H1 (cell line): ENCODE measurements at regions not wholly inside any gene's neighbourhood (a gene's known extent, or its start where the extent isn't known, plus 50 kb on each side); places are given as distances from the start of the nearest gene placed in this dataset.

Experiments used
- ATF2 ChIP-seq: IDR thresholded peaks from 2 replicates; pipeline ENCODE4 v1.6.1; 2012; ENCODE audit warnings: low read length, inconsistent platforms
- CBX8 ChIP-seq: fragments of 300-800, 300-1000 bp; sonication (generic); IDR thresholded peaks from 2 replicates; pipeline ENCODE4 v1.7.1; 2016; ENCODE audit warnings: low read depth, low read length, borderline replicate concordance
- CREB1 ChIP-seq: IDR thresholded peaks from 2 replicates; pipeline ENCODE4 v1.6.1; 2012; ENCODE audit warnings: inconsistent platforms
- CTCF ChIP-seq, 3 experiments: IDR thresholded peaks; 1 replicate in 2 of 3; 2 replicates in 1 of 3; pipeline versions ENCODE4 v1.5.1 to v1.6.1; 2011; ENCODE audit warnings: low read length in 3 of 3, mild to moderate bottlenecking in 3 of 3, inconsistent platforms in 2 of 3, low read depth in 1 of 3, moderate library complexity in 1 of 3; ENCODE audit not compliant: insufficient read depth in 1 of 3; ENCODE audit errors: control extremely low read depth in 1 of 3
- EZH2 ChIP-seq: fragments of 200-600 bp; sonication (generic); IDR thresholded peaks from 2 replicates; pipeline ENCODE4 v1.7.1; 2012; ENCODE audit warnings: low read depth, mild to moderate bottlenecking, moderate library complexity, low read length, inconsistent platforms; ENCODE audit not compliant: severe bottlenecking
- JUN ChIP-seq: IDR thresholded peaks from 2 replicates; pipeline ENCODE4 v1.6.1; 2011; ENCODE audit warnings: low read depth, mild to moderate bottlenecking, improper control_type of control experiment, low read length
- NANOG ChIP-seq: IDR thresholded peaks from 2 replicates; pipeline ENCODE4 v1.6.1; 2011; ENCODE audit warnings: low read length, low read depth, mild to moderate bottlenecking, inconsistent platforms; ENCODE audit not compliant: insufficient read depth, poor library complexity, severe bottlenecking
- POLR2A ChIP-seq, 2 experiments: IDR thresholded peaks; 1 replicate in 1 of 2; 2 replicates in 1 of 2; pipeline ENCODE4 v1.6.1; 2011; ENCODE audit warnings: low read depth in 2 of 2, low read length in 2 of 2, mild to moderate bottlenecking in 2 of 2; ENCODE audit errors: control extremely low read depth in 1 of 2
- POLR2AphosphoS5 ChIP-seq: IDR thresholded peaks from 2 replicates; pipeline ENCODE4 v1.6.1; 2011; ENCODE audit warnings: low read depth, low read length
- RAD21 ChIP-seq, 2 experiments: IDR thresholded peaks in 1 of 2; conservative IDR thresholded peaks in 1 of 2; 2 replicates each; pipeline ENCODE4 v1.6.1; 2011; ENCODE audit warnings: low read depth in 2 of 2, low read length in 2 of 2, improper control_type of control experiment in 1 of 2, inconsistent platforms in 1 of 2, mild to moderate bottlenecking in 1 of 2, moderate library complexity in 1 of 2
- SAP30 ChIP-seq: fragments of 300-600 bp; sonication (generic); IDR thresholded peaks from 2 replicates; pipeline ENCODE4 v1.7.1; 2012; ENCODE audit warnings: low read length, moderate library complexity, mild to moderate bottlenecking, inconsistent platforms; ENCODE audit not compliant: insufficient read depth, insufficient replicate concordance
- SIN3A ChIP-seq, 2 experiments: IDR thresholded peaks in 1 of 2; conservative IDR thresholded peaks in 1 of 2; 2 replicates each; pipeline ENCODE4 v1.6.1; 2011 to 2012; ENCODE audit warnings: low read length in 2 of 2, improper control_type of control experiment in 1 of 2, low read depth in 1 of 2, mild to moderate bottlenecking in 1 of 2
- SP1 ChIP-seq: IDR thresholded peaks from 2 replicates; pipeline ENCODE4 v1.6.1; 2011; ENCODE audit warnings: low read depth, low read length

DNA sequence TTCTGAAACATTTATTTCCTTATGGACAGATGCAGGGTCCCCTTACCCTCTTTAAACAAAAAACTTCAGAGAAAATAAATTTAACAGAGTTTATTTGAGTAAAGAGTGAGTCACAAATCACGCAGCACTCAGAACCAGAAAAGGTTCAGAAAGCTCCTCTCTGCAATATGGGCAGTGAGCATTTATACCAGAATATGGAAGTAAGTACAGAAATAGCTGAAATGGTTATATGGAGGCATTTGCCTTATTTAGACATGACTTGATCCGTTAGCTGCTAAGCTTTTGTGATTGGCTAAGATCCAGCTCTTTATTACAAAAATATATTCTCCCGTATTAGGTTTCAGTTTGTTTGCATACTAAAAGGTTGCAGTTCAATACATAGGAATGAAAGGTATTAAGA lies 1554.1 kb downstream of the EFNA5 start:
- TF ChIP-seq SP1 (no peak), CTCF (IDR thresholded peaks at IDR 0.05; ENCODE audit: control extremely low read depth in 1 of 3, insufficient read depth in 1 of 3, low read depth in 1 of 3, low read length in 3 of 3) (no peak), POLR2AphosphoS5 (no peak), CREB1 (no peak), RAD21 (IDR thresholded peaks at IDR 0.05 in 1 of 2, conservative IDR thresholded peaks at IDR 0.05 in 1 of 2; ENCODE audit: low read depth in 2 of 2, low read length in 2 of 2) (no peak), JUN (no peak), EZH2 (no peak), SIN3A (conservative IDR thresholded peaks at IDR 0.05 in 1 of 2, IDR thresholded peaks at IDR 0.05 in 1 of 2; ENCODE audit: low read depth in 1 of 2, low read length in 2 of 2) (no peak), POLR2A (IDR thresholded peaks at IDR 0.05; ENCODE audit: control extremely low read depth in 1 of 2, low read depth in 2 of 2, low read length in 2 of 2) (no peak), SAP30 (no peak), CBX8 (no peak), NANOG (no peak), ATF2 (no peak)
